ENCODE measurements at regions not wholly inside any gene's neighbourhood (a gene's known extent, or its start where the extent isn't known, plus 50 kb on each side); places are given as distances from the start of the nearest gene placed in this dataset.

- no peak for DNase-seq (ENCODE audit: low read depth)
Measured at GRCh38 chr16:6143020-6143419, 1045.4 kb upstream of the EEF2KMT start.

- DNase-seq (ENCODE audit: low read depth), result no peak
Measured at GRCh38 chr16:6133009-6133557, 1035.5 kb upstream of the EEF2KMT start.

GRCh38 chr16:6132121-6132520, 1034.5 kb upstream of the EEF2KMT start:
- no peak for DNase-seq (ENCODE audit: low read depth)

- DNase-seq (ENCODE audit: low read depth), result no peak
Measured at GRCh38 chr16:6131526-6132050, 1034.0 kb upstream of the EEF2KMT start.

- DNase-seq (ENCODE audit: low read depth), result no peak
Measured at GRCh38 chr16:6125483-6126259, 1028.1 kb upstream of the EEF2KMT start.

DNA sequence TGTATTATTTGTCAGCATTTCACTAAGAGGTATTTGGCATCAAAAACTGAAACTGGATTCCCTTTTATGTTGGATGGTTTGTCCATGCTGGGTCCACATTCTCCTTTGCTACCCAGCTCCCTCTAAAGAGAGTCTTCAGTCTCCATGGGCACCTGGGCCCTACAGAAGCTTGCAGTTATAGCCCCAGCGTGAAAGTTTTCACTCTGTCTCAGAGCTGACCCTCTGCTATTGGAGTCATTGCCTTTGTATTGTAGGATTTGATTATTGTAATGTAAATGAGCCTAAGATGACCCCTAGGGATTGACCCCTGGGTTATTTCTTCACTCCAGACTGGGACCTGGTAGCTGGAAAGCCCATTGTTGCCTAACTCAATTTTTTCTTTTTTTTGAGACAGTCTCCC, 1026.5 kb upstream of the EEF2KMT start:
- no peak for DNase-seq (ENCODE audit: low read depth)

DNA sequence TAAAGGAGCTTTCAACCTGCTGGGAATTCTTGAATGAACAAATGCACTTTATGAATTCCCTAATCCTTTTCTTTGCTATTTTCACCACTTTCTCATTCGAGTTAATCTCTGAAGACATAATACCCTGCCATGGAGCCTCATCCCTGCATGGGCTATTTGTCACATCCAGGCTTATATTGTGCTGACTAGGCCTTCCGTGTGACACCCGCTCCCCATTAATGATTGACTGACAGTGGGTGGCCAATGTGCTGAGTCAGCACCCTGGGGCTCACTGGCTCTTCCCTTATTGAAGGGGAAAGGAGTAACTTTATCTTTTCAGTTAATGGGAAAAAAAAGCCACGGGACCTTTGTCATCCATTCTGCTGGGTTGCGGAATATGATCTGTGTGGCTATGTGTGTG, 1024.8 kb upstream of the EEF2KMT start:
- no peak for DNase-seq (ENCODE audit: low read depth)

- no peak for DNase-seq (ENCODE audit: low read depth)
Measured at GRCh38 chr16:6114691-6115090, 1017.1 kb upstream of the EEF2KMT start.

GRCh38 chr16:6113749-6114148, 1016.2 kb upstream of the EEF2KMT start:
- DNase-seq (ENCODE audit: low read depth), result no peak

- no peak for DNase-seq (ENCODE audit: low read depth)
Measured at GRCh38 chr16:6112700-6113099, 1015.1 kb upstream of the EEF2KMT start.

DNA sequence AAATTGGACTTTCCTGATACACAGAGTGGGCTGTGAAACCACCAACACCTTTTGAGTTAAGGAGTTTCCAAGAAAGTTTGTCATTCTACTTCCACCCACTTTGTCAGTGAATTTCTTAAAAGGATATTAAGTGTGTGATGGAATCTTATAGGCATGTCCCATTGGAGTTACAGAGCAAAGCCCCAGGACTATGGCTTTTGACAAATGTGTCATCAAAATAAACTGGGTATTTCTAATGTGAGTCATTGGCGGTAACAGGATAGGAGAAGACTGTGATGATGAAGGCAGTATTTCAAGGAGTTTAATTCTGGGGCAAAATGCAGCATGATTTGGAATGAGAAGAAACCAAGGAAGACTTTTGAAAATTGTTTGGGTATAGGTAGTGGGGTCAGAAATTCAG, 1013.8 kb upstream of the EEF2KMT start:
- no peak for DNase-seq (ENCODE audit: low read depth)

GRCh38 chr16:6110346-6110745, 1012.8 kb upstream of the EEF2KMT start:
- no peak for DNase-seq (ENCODE audit: low read depth)

GRCh38 chr16:6106061-6106460, 1008.5 kb upstream of the EEF2KMT start:
- DNase-seq (ENCODE audit: low read depth), result no peak

DNA sequence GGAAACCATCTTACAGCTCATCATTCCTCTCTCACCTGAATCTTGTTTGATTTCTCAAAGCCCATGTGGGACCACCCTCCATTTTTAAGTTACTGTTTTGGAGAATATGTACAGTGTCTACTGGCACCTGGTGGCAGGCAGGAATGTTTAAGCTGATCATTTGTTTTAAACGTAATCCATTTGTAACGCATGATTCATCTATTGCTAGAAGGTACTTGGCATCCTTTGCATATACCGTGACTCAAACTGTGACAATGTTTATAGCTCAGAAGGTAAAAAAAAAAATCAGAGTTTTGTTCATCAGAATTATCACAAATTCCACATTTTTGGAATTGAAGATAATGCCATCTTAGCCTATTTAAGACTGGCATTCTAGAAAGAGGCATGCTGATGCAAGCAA, 1007.5 kb upstream of the EEF2KMT start:
- DNase-seq (ENCODE audit: low read depth), result no peak

DNA sequence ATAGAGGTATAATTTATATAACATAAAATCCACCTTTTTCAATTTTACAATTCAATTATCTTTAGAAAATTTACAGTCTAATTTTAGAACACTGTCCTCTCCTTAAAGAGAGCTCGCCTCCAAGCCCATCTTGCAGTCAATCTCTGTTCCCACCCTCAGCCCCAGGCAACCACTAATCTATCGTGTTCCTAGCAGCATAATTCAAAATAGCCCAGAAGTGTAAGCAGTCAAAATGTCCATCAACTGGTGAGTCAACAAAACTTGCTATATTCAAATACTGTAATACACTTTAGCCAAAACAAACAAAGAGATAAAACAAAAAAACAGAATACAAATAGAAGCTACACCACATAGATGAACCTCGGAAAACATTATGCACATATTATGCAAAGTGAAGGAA, 1006.8 kb upstream of the EEF2KMT start:
- no peak for DNase-seq (ENCODE audit: low read depth)

DNA sequence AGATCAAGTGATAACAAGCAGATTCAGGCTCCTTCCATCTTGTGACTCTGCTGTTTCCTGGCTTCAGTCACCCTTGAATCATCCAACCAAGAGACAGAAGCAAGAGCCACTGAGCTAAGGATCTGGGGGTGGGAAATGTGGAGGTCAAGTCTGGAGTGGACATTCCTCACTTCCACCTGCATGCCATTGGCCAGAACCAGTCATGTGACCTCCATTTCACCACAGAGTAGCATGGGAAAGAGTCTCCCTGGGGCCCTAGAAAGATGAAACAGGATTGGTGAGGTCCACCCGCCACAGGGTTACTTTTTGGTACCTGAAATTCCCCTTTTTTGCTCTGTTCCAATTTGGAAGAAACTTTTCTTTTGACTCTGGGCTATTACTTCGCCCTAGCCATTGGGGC, 1006.0 kb upstream of the EEF2KMT start:
- DNase-seq (ENCODE audit: low read depth), result no peak

- DNase-seq (ENCODE audit: low read depth), result no peak
Measured at GRCh38 chr16:6099102-6099501, 1001.5 kb upstream of the EEF2KMT start.

- no peak for DNase-seq (ENCODE audit: low read depth)
Measured at GRCh38 chr16:6096931-6097670, 999.5 kb upstream of the EEF2KMT start.

- DNase-seq (ENCODE audit: low read depth), result no peak
Measured at GRCh38 chr16:6095414-6095813, 997.8 kb upstream of the EEF2KMT start.

GRCh38 chr16:6091021-6091420, 993.4 kb upstream of the EEF2KMT start:
- no peak for DNase-seq (ENCODE audit: low read depth)

GRCh38 chr16:6081320-6081976, 983.9 kb upstream of the EEF2KMT start:
- DNase-seq (ENCODE audit: low read depth), result no peak

GRCh38 chr16:6076631-6077030, 979.0 kb upstream of the EEF2KMT start:
- no peak for DNase-seq (ENCODE audit: low read depth)

DNA sequence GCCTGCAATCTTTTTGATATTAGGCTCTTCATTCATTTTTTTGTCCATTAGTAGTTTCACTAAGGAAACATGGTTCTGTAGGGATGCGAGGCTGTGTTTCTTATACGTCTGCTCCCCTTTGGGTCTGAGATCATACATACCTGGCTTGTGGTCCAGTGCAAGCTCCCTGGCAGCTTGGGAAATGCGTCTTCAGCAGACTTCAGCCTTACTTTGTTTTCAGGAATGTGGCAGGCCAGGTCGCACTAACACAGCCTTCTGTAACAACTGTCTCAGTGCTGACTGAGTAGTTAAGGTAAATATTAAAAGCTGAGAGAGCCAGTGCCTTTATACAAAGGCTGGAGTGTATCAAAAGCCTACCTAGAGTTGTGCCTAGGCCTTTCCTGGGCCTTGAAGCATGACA, 970.5 kb upstream of the EEF2KMT start:
- DNase-seq (ENCODE audit: low read depth), result no peak

All from activated T-helper 9 cell treated with anti-CD3 and anti-CD28 coated beads, Interleukin-2, amount 50 U/mL, for 16 hours (primary cell).